ENCODE measurements at regions not wholly inside any gene's neighbourhood (a gene's known extent, or its start where the extent isn't known, plus 50 kb on each side); places are given as distances from the start of the nearest gene placed in this dataset.

- Histone ChIP-seq H3K27me3 (no peaks in the 10 kb centered on the region), H3K4me3 (no peak overlapping the region), H3K9me3 (replicated peaks) (no peaks in the 10 kb centered on the region), H3K36me3 (no peaks in the 10 kb centered on the region), H3K4me1 (peaks cover 3% of the 10 kb centered on the region), H3K27ac (no peak overlapping the region)
- no peak for DNase-seq
Measured at GRCh38 chr4:74618166-74618565, 173.2 kb downstream of the AREG start.

DNA sequence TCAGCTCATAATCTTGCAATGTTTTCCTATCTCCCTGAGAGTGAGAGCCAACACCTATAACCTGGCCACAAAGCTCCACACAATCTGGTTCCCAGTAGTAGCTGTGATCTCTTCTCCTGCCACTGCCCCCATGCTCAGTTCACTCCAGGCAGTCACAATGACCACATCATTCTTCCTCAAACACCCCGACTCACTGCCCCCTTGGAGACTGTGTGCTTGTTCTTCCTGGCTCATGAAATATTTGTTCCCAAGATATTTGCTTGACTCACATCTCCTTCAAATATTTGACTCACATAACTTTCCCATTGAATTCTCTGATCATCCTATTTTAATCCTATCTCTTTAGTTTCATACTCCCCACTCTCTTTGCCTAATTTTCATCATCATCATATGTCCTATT, 173.7 kb downstream of the AREG start:
- Histone ChIP-seq H3K36me3 (no peaks in the 10 kb centered on the region), H3K4me1 (peaks cover 8% of the 10 kb centered on the region), H3K9me3 (replicated peaks) (no peaks in the 10 kb centered on the region), H3K4me3 (no peak overlapping the region), H3K27ac (no peak overlapping the region), H3K27me3 (no peaks in the 10 kb centered on the region)
- no peak for DNase-seq

GRCh38 chr4:74619931-74620702, 174.2 kb downstream of the BTC start:
- no peaks in the 10 kb centered on the region for H3K27me3 ChIP-seq
- H3K27ac ChIP-seq = no peak overlapping the region
- DNase-seq = no peak
- H3K4me1 ChIP-seq = peaks cover 20% of the 10 kb centered on the region
- no peaks in the 10 kb centered on the region for H3K36me3 ChIP-seq
- no peak overlapping the region for H3K4me3 ChIP-seq
- H3K9me3 ChIP-seq (replicated peaks) = no peaks in the 10 kb centered on the region

GRCh38 chr4:74621616-74622015, 172.7 kb downstream of the BTC start:
- no peaks in the 10 kb centered on the region for H3K9me3 ChIP-seq (replicated peaks)
- peaks cover 31% of the 10 kb centered on the region for H3K4me1 ChIP-seq
- no peaks in the 10 kb centered on the region for H3K36me3 ChIP-seq
- H3K27ac ChIP-seq = no peak overlapping the region
- H3K4me3 ChIP-seq = no peak overlapping the region
- no peak for DNase-seq
- H3K27me3 ChIP-seq = no peaks in the 10 kb centered on the region

- Histone ChIP-seq H3K9me3 (replicated peaks) (no peaks in the 10 kb centered on the region), H3K4me3 (no peak overlapping the region)
- peak; percentile 36 to 76 for DNase-seq
Measured at GRCh38 chr4:74623041-74623440, 171.3 kb downstream of the BTC start.

GRCh38 chr4:74624351-74625151, 169.8 kb downstream of the BTC start:
- no peaks in the 10 kb centered on the region for H3K36me3 ChIP-seq
- no peaks in the 10 kb centered on the region for H3K9me3 ChIP-seq (replicated peaks)
- H3K27ac ChIP-seq = peak overlapping the region; percentile 34
- peaks cover 38% of the 10 kb centered on the region for H3K4me1 ChIP-seq
- no peak overlapping the region for H3K4me3 ChIP-seq
- DNase-seq = peak; percentile 16 to 78
- no peaks in the 10 kb centered on the region for H3K27me3 ChIP-seq

More at GRCh38 chr4:74623041-74623440, 171.3 kb downstream of the BTC start:
- H3K27ac ChIP-seq = no peak overlapping the region
- H3K4me1 ChIP-seq = peaks cover 31% of the 10 kb centered on the region
- H3K27me3 ChIP-seq = no peaks in the 10 kb centered on the region
- no peaks in the 10 kb centered on the region for H3K36me3 ChIP-seq

DNA sequence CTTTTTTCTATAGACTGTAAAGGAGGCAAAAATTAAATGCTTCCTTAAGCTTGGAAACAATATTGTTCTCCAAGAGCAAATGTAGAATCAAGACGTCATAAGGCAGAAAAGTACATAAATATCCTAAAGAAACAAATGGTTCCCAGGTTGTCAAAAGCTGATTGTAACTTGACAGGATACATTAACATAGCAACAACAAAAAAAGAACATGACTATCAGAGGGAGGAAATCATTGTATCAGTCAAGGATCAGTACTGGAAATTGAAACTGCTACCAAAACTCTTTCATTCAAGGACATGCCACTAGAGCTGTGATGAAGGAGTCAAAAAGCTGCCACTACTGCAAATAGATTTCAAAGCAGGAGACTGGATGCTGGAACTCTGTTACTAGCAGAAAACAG, 168.3 kb downstream of the BTC start:
- Histone ChIP-seq H3K4me1 (peaks cover 42% of the 10 kb centered on the region), H3K4me3 (no peak overlapping the region), H3K9me3 (replicated peaks) (no peaks in the 10 kb centered on the region), H3K36me3 (no peaks in the 10 kb centered on the region), H3K27me3 (no peaks in the 10 kb centered on the region), H3K27ac (no peak overlapping the region)
- no peak for DNase-seq

DNA sequence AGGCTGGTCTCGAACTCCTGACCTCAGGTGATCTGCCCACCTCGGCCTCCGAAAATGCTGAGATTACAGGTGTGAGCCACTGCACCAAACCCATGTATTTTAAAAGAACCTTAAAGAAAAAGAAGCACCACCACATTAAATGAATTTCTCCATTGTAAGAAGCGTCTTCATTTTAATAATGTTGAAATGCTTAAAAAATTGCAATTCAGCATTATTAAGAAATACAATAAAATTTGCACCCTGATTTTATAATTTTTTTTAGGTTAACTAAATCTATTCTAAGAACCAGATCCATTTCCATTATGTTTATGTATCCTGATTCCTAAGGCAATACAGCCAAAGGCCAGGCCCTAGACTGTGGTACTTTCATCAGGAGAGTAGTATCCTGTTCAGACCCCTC, 167.2 kb downstream of the BTC start:
- no peaks in the 10 kb centered on the region for H3K36me3 ChIP-seq
- no peak for DNase-seq

DNA sequence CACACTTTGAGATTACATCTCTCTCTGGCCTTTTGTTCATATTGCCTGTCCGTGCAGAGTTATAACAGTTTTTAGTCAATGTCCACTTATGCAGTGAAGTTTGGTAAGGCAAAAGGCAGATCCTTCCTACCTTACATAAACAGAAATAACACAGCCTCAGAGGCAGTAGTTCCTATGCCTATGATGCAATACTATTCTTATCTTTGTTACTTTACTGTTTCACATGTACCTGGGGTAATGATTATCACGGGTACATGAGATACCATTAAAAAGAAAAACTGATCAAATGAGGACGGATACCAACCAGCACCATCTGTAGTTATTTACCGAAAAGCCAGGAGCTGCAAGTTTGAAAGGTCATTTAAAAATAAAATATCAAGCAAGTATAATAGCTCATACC, 166.8 kb downstream of the BTC start:
- H3K27ac ChIP-seq = no peak overlapping the region
- H3K36me3 ChIP-seq = no peaks in the 10 kb centered on the region
- no peak overlapping the region for H3K4me3 ChIP-seq
- no peaks in the 10 kb centered on the region for H3K9me3 ChIP-seq (replicated peaks)
- no peaks in the 10 kb centered on the region for H3K27me3 ChIP-seq
- DNase-seq = no peak
- H3K4me1 ChIP-seq = peaks cover 56% of the 10 kb centered on the region

More for the DNA sequence above, 167.2 kb downstream of the BTC start:
- H3K4me3 ChIP-seq = no peak overlapping the region
- H3K4me1 ChIP-seq = peaks cover 51% of the 10 kb centered on the region
- no peaks in the 10 kb centered on the region for H3K9me3 ChIP-seq (replicated peaks)
- H3K27ac ChIP-seq = no peak overlapping the region
- no peaks in the 10 kb centered on the region for H3K27me3 ChIP-seq

DNA sequence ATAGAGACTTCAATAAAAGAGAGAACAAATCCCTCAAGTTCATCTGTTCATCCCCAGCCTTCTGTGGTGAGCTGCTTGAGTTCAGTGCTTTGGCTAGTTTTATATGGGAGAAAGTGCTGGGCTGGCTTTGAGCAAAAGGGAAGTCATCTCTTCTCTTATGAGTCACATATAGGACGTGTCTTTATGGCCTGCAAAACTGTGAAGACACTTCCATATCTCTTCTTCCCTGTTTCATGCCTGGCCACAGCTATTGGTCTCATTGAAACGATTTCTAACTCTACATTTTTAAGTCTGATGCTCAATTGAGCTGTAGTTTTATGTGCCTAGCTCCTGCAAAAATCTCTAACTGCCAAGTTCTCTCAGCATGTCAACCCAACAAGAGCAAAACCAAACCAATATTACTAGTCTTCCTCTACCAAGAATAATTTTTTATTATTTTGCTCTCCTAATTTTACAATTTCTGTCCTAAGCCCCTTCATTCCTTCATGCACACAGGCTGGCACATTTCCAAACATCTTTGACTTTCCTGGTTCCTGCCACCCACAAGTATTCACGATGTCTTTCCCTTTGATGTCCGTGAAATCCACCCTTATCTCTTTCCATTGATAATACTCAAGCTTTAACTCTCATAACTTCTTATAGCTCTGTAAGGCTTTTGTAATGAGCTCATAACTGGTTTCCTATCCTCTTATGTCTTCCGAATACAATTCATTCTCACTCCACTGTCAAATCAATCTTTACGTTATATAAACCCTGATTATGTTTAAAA, 165.3 kb downstream of the BTC start:
- DNase-seq = no peak
- no peaks in the 10 kb centered on the region for H3K9me3 ChIP-seq (replicated peaks)
- no peaks in the 10 kb centered on the region for H3K27me3 ChIP-seq
- peaks cover 51% of the 10 kb centered on the region for H3K4me1 ChIP-seq
- no peak overlapping the region for H3K4me3 ChIP-seq
- no peak overlapping the region for H3K27ac ChIP-seq
- H3K36me3 ChIP-seq = no peaks in the 10 kb centered on the region

- DNase-seq = no peak
- H3K4me1 ChIP-seq = peaks cover 43% of the 10 kb centered on the region
- H3K27me3 ChIP-seq = no peaks in the 10 kb centered on the region
- no peaks in the 10 kb centered on the region for H3K9me3 ChIP-seq (replicated peaks)
- no peaks in the 10 kb centered on the region for H3K36me3 ChIP-seq
- no peak overlapping the region for H3K4me3 ChIP-seq
- no peak overlapping the region for H3K27ac ChIP-seq
Measured at GRCh38 chr4:74630551-74630950, 163.8 kb downstream of the BTC start.

DNA sequence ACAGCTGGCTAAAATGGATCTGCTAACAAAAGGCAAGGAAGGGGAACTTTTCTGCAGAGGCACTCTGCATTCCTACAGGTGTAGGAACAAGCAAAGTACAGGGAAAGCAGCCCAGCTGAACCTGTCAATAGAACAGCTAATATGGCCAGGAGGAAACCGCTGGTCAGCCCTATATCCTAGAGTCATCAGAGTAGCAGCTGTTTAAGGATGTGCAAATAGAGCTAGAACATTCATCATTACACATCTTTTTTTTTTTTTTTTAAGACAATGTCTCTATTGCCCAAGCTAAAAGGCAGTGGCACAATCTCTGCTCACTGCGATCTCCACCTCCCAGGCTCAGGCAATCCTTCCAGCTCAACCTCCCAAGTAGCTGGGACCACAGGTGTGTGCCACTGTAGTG, 163.0 kb downstream of the BTC start:
- Histone ChIP-seq H3K9me3 (replicated peaks) (no peaks in the 10 kb centered on the region), H3K4me3 (no peak overlapping the region), H3K27me3 (no peaks in the 10 kb centered on the region), H3K27ac (no peak overlapping the region), H3K4me1 (peaks cover 40% of the 10 kb centered on the region), H3K36me3 (no peaks in the 10 kb centered on the region)
- peak; percentile 42 to 74 for DNase-seq

DNA sequence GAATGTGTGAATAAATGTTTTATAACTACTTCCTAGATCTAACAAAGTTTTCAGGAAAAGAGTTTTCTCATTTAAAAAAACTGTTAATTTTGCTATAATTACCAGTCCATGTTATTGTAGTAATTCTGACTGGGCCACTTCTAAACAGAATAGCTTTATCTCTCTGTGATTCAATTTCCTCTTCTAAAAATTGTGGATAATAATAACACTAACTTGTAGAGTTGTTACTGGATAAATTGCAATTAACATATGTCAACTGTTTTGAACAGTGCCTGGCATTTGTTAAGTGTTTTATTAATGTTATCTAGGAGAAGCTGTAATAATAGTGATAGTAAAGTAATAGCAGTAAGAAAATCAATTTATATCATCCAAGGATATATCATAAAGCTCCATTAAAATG, 162.3 kb downstream of the BTC start:
- Histone ChIP-seq H3K4me3 (no peak overlapping the region), H3K4me1 (peaks cover 42% of the 10 kb centered on the region), H3K27ac (no peak overlapping the region), H3K9me3 (replicated peaks) (no peaks in the 10 kb centered on the region), H3K27me3 (no peaks in the 10 kb centered on the region), H3K36me3 (no peaks in the 10 kb centered on the region)
- DNase-seq = no peak

- H3K9me3 ChIP-seq (replicated peaks) = no peaks in the 10 kb centered on the region
- H3K4me1 ChIP-seq = peaks cover 42% of the 10 kb centered on the region
- H3K36me3 ChIP-seq = no peaks in the 10 kb centered on the region
- no peaks in the 10 kb centered on the region for H3K27me3 ChIP-seq
- no peak overlapping the region for H3K27ac ChIP-seq
- peak; percentile 72 to 79 for DNase-seq
- H3K4me3 ChIP-seq = no peak overlapping the region
Measured at GRCh38 chr4:74632634-74633033, 161.7 kb downstream of the BTC start.

- no peaks in the 10 kb centered on the region for H3K27me3 ChIP-seq
- no peak overlapping the region for H3K27ac ChIP-seq
- no peaks in the 10 kb centered on the region for H3K9me3 ChIP-seq (replicated peaks)
- no peaks in the 10 kb centered on the region for H3K36me3 ChIP-seq
- no peak overlapping the region for H3K4me3 ChIP-seq
- peaks cover 42% of the 10 kb centered on the region for H3K4me1 ChIP-seq
- no peak for DNase-seq
Measured at GRCh38 chr4:74635074-74635473, 159.2 kb downstream of the BTC start.
